Fibroblast of pulmonary artery (primary cell): ENCODE measurements at regions not wholly inside any gene's neighbourhood (a gene's known extent, or its start where the extent isn't known, plus 50 kb on each side); places are given as distances from the start of the nearest gene placed in this dataset.

ENCODE experiments used
- DNase-seq: peaks from one replicate; pipeline ENCODE4 v3.0.0-alpha.2; 2010; ENCODE audit warnings: low read depth
- H3K4me3 ChIP-seq: replicated peaks from 2 replicates; pipeline ENCODE4 v1.5.1; 2011; ENCODE audit warnings: low read depth, mild to moderate bottlenecking, control low read depth, low read length, moderate library complexity
- TF ChIP-seq, protein P1 (sequence below): IDR thresholded peaks from 2 replicates; pipeline ENCODE4 v1.5.1; 2011; ENCODE audit warnings: mild to moderate bottlenecking, control low read depth, low read length, inconsistent platforms; ENCODE audit errors: missing control alignments

DNA sequence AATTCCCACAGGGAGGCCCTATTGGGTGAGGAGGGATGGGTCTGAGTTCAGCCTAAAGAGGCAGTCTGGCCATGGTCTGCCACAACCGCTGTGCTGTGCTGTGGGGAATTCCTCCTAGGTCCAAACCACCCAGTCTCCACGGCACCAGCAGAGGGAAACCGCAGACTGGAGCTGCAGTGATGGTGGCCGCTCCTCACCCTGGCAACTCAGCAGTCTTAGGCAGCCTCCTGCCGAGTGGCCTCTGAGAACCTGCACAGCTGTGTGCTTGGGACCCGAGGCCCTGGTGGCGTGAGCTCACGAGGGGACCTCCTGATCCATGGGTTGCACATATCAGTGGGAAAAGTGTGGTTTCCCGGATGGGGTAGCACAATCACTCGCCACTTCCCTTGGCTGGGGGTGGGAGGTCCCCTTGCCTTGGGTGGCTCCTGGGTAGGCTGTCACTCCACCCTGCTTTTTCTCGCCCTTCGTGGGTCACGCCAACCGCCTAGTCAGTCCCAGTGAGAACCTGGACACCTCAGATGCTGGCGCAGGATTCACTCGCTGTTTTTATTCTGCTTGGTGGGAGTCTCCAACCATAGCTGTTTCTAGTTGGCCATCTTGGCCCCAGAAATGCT, 242.2 kb downstream of the CDH26 start:
- no peak for DNase-seq
- no peak overlapping the region for H3K4me3 ChIP-seq
- TF ChIP-seq, protein P1, sequence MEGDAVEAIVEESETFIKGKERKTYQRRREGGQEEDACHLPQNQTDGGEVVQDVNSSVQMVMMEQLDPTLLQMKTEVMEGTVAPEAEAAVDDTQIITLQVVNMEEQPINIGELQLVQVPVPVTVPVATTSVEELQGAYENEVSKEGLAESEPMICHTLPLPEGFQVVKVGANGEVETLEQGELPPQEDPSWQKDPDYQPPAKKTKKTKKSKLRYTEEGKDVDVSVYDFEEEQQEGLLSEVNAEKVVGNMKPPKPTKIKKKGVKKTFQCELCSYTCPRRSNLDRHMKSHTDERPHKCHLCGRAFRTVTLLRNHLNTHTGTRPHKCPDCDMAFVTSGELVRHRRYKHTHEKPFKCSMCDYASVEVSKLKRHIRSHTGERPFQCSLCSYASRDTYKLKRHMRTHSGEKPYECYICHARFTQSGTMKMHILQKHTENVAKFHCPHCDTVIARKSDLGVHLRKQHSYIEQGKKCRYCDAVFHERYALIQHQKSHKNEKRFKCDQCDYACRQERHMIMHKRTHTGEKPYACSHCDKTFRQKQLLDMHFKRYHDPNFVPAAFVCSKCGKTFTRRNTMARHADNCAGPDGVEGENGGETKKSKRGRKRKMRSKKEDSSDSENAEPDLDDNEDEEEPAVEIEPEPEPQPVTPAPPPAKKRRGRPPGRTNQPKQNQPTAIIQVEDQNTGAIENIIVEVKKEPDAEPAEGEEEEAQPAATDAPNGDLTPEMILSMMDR: no peak

DNA sequence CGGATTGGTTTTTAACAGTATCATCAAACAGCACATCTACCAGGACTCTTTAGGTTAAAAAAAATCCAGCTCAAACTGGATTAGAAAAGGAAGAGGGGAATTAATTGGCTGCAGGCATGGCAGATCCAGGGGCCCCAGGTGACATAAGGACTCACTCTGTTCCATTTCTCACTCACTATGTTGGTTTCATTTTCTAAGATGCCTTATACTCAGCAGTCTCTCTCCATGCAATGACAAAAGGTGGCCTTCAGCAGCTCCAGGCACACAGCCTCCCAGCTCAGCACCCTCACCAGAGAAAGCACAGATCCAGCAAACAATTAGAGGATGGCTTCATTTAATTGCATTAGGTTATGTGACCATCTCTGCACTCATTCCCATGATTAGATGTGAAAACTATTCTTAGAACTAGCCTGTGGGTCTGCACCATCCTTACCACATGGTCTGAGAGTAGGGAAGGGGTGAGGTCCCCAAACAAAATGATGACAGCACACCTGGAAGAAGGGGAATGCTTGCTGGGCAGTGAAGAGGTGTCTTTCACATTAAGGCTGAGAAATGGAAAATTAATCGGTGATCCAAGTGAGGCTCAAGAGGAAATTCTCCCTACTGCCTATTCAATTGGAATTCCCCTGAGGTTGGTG, 243.1 kb downstream of the CDH26 start:
- TF ChIP-seq, protein P1: no peak
- no peak for DNase-seq
- no peak overlapping the region for H3K4me3 ChIP-seq

DNA sequence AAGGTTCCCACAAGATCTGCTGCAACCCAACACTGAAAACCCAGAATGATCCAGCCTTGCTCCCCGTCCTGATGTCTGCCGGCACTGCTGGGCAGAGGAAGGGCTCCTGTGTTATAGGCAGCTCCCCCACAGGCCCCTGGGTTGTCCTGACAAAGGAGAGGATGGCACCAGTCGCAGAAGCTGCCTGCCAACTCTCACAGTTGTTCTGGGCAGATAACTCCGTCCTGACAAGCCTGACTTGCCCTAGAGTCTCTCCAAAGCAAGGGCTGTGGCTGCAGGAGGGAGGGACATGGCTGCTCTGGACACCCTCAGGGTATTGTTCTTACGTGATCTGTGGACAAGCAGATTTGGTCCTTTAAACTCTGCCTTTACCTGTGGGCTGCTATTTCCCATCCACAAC, 243.8 kb downstream of the CDH26 start:
- TF ChIP-seq, protein P1: no peak
- DNase-seq: no peak
- H3K4me3 ChIP-seq: no peak overlapping the region

DNA sequence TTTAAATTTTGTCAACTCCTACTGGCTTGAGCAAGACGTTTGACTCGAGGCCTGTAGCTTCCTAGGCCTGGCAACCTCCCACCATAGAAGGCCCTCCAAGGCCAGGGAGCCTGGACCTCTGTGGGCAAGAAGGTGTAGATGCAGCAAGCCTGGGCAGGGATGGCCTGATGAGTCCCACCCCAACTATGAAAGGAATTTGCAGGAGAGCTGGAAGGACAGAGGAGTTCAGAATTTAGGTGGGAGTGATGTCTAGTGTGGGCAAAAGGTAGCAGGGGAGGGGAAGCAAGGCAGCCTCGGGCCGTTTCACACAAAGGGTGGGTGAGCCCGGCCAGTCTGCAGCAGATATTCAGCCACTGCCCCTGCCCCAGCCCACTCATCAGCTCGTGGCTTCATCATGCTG, 245.2 kb downstream of the CDH26 start:
- TF ChIP-seq, protein P1: no peak
- no peak for DNase-seq
- H3K4me3 ChIP-seq: no peak overlapping the region

DNA sequence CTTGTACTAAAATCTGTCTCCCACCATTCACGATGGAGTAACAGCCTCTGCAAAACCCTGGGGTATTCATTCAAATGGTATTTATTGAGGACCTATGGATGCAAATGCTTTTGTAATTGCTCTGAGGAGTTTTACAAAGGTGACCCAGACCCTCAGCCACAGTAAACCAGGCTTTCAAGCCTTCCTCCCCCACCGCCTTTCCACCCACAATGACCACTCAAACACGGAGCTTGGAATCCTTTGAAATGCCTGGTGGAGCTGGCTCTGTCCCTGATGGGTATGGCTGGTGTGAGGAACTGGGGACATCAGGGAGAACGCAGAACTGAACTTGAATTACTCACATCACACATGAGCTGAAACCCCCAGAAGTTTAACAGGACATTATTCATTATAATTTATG, 246.4 kb downstream of the CDH26 start:
- no peak overlapping the region for H3K4me3 ChIP-seq
- DNase-seq: no peak
- TF ChIP-seq, protein P1: no peak

DNA sequence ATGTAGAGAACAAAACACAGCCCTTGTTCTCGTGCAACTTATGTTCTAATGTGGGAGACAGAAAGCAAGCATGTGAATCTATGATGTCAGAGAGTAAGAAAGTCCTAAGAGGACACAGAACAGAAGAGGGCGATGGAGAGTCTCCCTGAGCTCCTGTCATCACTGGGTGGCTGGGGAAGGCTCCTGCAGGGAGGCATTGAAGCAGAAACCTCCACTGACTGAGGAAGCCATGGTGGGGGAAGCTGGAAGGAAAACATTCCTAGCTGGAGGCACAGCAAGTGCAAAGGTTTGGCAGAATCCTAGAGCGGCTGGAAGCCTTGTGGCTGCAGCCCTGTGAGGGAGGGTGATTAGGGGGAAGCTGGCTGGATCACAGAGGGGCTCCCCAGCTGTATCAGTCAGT, 248.0 kb downstream of the CDH26 start:
- no peak overlapping the region for H3K4me3 ChIP-seq
- peak; percentile 13 for DNase-seq
- TF ChIP-seq, protein P1: peak; percentile 15

DNA sequence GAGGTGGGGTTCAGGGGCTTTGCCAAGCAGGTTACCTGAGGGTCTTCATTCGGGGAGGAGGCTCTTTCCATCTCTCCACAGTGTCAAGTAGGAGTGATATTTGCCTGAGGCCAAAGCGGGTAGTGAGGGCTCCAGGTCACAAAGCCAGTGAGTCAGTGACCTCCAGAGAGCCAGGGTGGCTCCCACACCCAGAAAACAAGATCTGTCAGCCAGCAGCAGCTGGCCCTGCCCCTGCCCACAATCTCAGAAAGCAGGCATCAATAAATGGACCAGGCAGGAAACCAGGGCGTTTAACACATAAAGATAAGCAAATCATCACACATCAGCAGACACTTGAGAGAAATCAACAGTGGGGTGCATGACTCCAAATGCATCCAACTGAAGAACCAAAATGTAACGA, 250.8 kb downstream of the CDH26 start:
- TF ChIP-seq, protein P1: no peak
- DNase-seq: no peak
- H3K4me3 ChIP-seq: no peak overlapping the region
